Smooth muscle cell (in vitro differentiated cells): ENCODE measurements at regions not wholly inside any gene's neighbourhood (a gene's known extent, or its start where the extent isn't known, plus 50 kb on each side); places are given as distances from the start of the nearest gene placed in this dataset.

Source experiments
- DNase-seq: peaks from one replicate; lab custom pipeline; 2025; ENCODE audit not compliant: unreplicated experiment; lab: John Stamatoyannopoulos, UW
- H2AFZ ChIP-seq: fragments of 200-600 bp; sonication (generic); 2 replicates; pipeline ENCODE4 v1.6.0; 2016; ENCODE audit warnings: antibody characterized with exemption, low read depth, mild to moderate bottlenecking
- H3F3A ChIP-seq: fragments of 200-600 bp; sonication (generic); 2 replicates; pipeline ENCODE4 v1.6.0; 2017; ENCODE audit warnings: antibody characterized with exemption, low read depth
- H3K27ac ChIP-seq: fragments of 200-600 bp; sonication (generic); 2 replicates; pipeline ENCODE4 v1.5.1; 2016; ENCODE audit warnings: low read depth, mild to moderate bottlenecking
- H3K27me3 ChIP-seq: fragments of 200-600 bp; sonication (generic); 2 replicates; pipeline ENCODE4 v1.6.1; 2016; ENCODE audit warnings: low read depth, mild to moderate bottlenecking
- H3K36me3 ChIP-seq: fragments of 200-600 bp; sonication (generic); 2 replicates; pipeline ENCODE4 v1.5.1; 2016; ENCODE audit warnings: low read depth
- H3K4me1 ChIP-seq: fragments of 200-600 bp; sonication (generic); 2 replicates; pipeline ENCODE4 v1.5.1; 2016; ENCODE audit warnings: low read depth
- H3K4me2 ChIP-seq: fragments of 200-600 bp; sonication (generic); 2 replicates; pipeline ENCODE4 v1.6.0; 2016; ENCODE audit warnings: mild to moderate bottlenecking
- H3K4me3 ChIP-seq: fragments of 200-600 bp; sonication (generic); 2 replicates; pipeline ENCODE4 v1.5.1; 2016; ENCODE audit warnings: mild to moderate bottlenecking
- H3K79me2 ChIP-seq: fragments of 200-600 bp; sonication (generic); 2 replicates; pipeline ENCODE4 v1.6.0; 2016; ENCODE audit warnings: low read depth, mild to moderate bottlenecking
- H3K9ac ChIP-seq: fragments of 200-600 bp; sonication (generic); 2 replicates; pipeline ENCODE4 v1.6.0; 2016; ENCODE audit warnings: low read depth
- H3K9me3 ChIP-seq: fragments of 200-600 bp; sonication (generic); replicated peaks from 2 replicates; pipeline ENCODE4 v1.5.1; 2016; ENCODE audit warnings: low read depth
- H4K20me1 ChIP-seq: fragments of 200-600 bp; sonication (generic); 2 replicates; pipeline ENCODE4 v1.6.0; 2016; ENCODE audit warnings: low read depth
- WGBS: methylation state at CpG from one replicate; pipeline ENCODE4 v1.1.7; 2016; ENCODE audit warnings: low lambda C conversion rate; 5-methylcytosine and 5-hydroxymethylcytosine counted together
- TF ChIP-seq, protein P1 (sequence below): fragments of 200-600 bp; sonication (generic); IDR thresholded peaks from 2 replicates; pipeline ENCODE4 v1.5.1; 2017; ENCODE audit warnings: borderline replicate concordance, mild to moderate bottlenecking, antibody characterized with exemption; ENCODE audit not compliant: insufficient read depth, poor library complexity, severe bottlenecking

DNA sequence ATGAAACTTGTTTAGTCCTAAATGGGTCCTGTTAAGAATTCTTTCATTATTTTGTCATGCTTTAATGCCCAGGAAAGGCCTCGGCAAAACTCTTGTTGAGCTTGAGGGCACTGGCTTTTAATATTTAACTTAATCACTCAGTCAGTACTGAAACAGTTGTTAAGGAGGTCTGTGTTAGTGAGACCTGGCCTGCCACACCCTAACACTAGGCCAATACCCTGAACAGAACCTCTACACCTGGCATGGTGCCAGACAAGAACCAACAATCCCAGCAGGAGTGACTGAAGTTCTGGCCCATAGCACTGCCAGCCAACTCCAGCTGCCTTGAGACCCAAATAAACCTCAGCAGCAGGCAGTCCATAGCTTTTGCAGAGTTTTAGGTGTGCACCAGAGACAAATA, 85.7 kb upstream of the ITM2A start:
- no peak overlapping the region for H3K27ac ChIP-seq
- no peak overlapping the region for H3K4me2 ChIP-seq
- H3K79me2 ChIP-seq = no peaks in the 10 kb centered on the region
- no peaks in the 10 kb centered on the region for H3K27me3 ChIP-seq
- WGBS = 73% methylated on average over 1 of the region's 1 CpG
- H3K4me3 ChIP-seq = no peak overlapping the region
- no peak overlapping the region for H3K9ac ChIP-seq
- H2AFZ ChIP-seq = no peak overlapping the region
- no peaks in the 10 kb centered on the region for H3F3A ChIP-seq
- H4K20me1 ChIP-seq = no peaks in the 10 kb centered on the region
- DNase-seq = no peak
- no peaks in the 10 kb centered on the region for H3K4me1 ChIP-seq
- TF ChIP-seq, protein P1, sequence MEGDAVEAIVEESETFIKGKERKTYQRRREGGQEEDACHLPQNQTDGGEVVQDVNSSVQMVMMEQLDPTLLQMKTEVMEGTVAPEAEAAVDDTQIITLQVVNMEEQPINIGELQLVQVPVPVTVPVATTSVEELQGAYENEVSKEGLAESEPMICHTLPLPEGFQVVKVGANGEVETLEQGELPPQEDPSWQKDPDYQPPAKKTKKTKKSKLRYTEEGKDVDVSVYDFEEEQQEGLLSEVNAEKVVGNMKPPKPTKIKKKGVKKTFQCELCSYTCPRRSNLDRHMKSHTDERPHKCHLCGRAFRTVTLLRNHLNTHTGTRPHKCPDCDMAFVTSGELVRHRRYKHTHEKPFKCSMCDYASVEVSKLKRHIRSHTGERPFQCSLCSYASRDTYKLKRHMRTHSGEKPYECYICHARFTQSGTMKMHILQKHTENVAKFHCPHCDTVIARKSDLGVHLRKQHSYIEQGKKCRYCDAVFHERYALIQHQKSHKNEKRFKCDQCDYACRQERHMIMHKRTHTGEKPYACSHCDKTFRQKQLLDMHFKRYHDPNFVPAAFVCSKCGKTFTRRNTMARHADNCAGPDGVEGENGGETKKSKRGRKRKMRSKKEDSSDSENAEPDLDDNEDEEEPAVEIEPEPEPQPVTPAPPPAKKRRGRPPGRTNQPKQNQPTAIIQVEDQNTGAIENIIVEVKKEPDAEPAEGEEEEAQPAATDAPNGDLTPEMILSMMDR = no peak
- no peaks in the 10 kb centered on the region for H3K36me3 ChIP-seq
- no peaks in the 10 kb centered on the region for H3K9me3 ChIP-seq

DNA sequence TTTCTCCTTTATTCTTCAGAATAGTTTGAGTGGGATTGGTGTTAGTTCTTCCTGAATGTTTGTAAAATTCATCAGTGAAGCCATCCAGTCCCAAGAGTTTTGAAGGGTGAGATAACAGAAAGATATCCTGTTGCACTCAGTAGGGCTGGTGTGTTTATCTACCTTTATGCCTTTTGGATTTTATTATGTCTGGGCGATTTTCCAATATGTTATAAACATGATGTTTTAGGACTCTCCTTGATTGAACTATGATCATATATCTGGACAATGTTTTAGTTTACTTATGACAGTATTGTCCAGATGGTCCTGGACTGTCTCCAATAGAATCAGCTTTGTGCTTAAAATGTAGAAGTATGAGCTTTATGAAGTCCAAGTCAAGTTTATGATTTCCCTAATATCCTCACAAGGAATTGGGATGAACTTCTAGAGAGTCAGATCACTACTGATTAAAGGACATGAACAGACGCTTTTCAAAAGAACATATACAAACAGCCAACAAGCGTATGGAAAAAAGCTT, 77.6 kb upstream of the ITM2A start:
- Histone ChIP-seq H3K4me2 (no peak overlapping the region), H3K36me3 (no peaks in the 10 kb centered on the region), H3K4me3 (no peak overlapping the region), H3K9ac (no peak overlapping the region), H3K4me1 (no peaks in the 10 kb centered on the region), H3K27ac (no peak overlapping the region), H3K79me2 (no peaks in the 10 kb centered on the region), H3K27me3 (no peaks in the 10 kb centered on the region), H4K20me1 (no peaks in the 10 kb centered on the region), H2AFZ (no peak overlapping the region), H3K9me3 (no peaks in the 10 kb centered on the region), H3F3A (no peaks in the 10 kb centered on the region)
- TF ChIP-seq, protein P1 = no peak
- 68% methylated on average over 3 of the region's 3 CpGs for WGBS
- no peak for DNase-seq

DNA sequence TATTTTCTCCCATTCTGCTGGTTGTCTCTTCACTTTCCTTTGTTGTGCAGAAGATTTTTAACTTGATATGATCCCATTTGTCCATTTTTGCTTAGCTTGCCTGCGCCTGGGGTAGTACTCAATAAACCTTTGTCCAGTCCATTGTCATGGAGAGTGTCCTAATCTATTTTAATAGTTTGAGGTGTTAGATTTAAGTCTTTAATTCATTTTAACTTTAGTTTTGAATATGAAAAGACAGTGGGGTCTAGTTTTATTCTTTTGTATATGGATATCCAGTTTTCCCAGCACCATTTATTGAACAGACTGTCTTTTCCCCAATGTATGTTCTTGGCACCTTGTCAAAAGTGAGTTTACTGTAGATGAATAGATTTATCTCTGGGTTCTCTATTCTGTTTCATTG, 76.0 kb upstream of the ITM2A start:
- Histone ChIP-seq H3K36me3 (no peaks in the 10 kb centered on the region), H3K4me3 (no peak overlapping the region), H3F3A (no peaks in the 10 kb centered on the region), H3K27ac (no peak overlapping the region), H3K9ac (no peak overlapping the region), H3K4me1 (no peaks in the 10 kb centered on the region), H3K27me3 (no peaks in the 10 kb centered on the region), H2AFZ (no peak overlapping the region), H3K79me2 (no peaks in the 10 kb centered on the region), H4K20me1 (no peaks in the 10 kb centered on the region), H3K9me3 (no peaks in the 10 kb centered on the region), H3K4me2 (no peak overlapping the region)
- TF ChIP-seq, protein P1 = no peak
- no peak for DNase-seq
- WGBS = 78% methylated on average over 1 of the region's 1 CpG

DNA sequence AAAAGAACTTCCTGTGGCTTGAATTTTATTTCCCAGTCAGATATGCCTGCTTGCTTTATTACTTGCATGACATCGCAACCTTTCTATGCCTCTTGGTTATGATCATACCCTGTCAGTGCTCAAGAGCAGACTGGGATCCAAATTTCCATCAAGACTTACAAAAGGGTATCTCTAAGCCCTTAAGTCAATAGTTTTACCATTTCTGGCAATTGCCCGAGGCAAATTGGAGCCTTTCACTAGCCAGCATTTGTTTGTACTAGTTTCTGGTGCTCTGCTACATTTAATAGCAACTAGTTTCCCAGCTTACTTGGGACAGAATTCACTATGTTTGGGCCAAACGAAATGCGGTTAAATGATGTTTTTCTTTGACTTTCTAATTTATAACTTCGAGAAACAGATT, 73.2 kb upstream of the ITM2A start:
- no peak for DNase-seq
- TF ChIP-seq, protein P1 = no peak
- Histone ChIP-seq H3K9me3 (no peaks in the 10 kb centered on the region), H3K4me2 (no peak overlapping the region), H3K27ac (no peak overlapping the region), H3K27me3 (no peaks in the 10 kb centered on the region), H3K79me2 (no peaks in the 10 kb centered on the region), H3K36me3 (no peaks in the 10 kb centered on the region), H3K4me3 (no peak overlapping the region), H2AFZ (no peak overlapping the region), H4K20me1 (no peaks in the 10 kb centered on the region), H3K4me1 (no peaks in the 10 kb centered on the region), H3F3A (no peaks in the 10 kb centered on the region), H3K9ac (no peak overlapping the region)
- WGBS = 78% methylated on average over 5 of the region's 5 CpGs
